H9 (cell line): ENCODE measurements at regions not wholly inside any gene's neighbourhood (a gene's known extent, or its start where the extent isn't known, plus 50 kb on each side); places are given as distances from the start of the nearest gene placed in this dataset.

Experiments
- DNase-seq: peaks from one replicate; pipeline ENCODE4 v3.0.0-alpha.2; 2017
- H2AFZ ChIP-seq: one replicate; pipeline ENCODE4 v1.6.1; 2013; ENCODE audit warnings: mild to moderate bottlenecking, low read length, control low read depth, moderate library complexity
- H2AK5ac ChIP-seq: 2 replicates; pipeline ENCODE4 v1.6.1; 2013; ENCODE audit warnings: low read length, control low read depth, mixed read lengths; ENCODE audit not compliant: insufficient read length
- H2BK120ac ChIP-seq: one replicate; pipeline ENCODE4 v1.6.1; 2013; ENCODE audit warnings: low read depth, mild to moderate bottlenecking, low read length, control low read depth, inconsistent platforms; ENCODE audit not compliant: poor library complexity, severe bottlenecking
- H2BK12ac ChIP-seq: 2 replicates; pipeline ENCODE4 v1.6.1; 2013; ENCODE audit warnings: low read length, control low read depth, mixed read lengths, low read depth; ENCODE audit not compliant: insufficient read length
- H2BK15ac ChIP-seq: 2 replicates; pipeline ENCODE4 v1.6.1; 2013; ENCODE audit warnings: low read depth, low read length, control low read depth
- H2BK20ac ChIP-seq: one replicate; pipeline ENCODE4 v1.6.1; 2013; ENCODE audit warnings: low read depth, mild to moderate bottlenecking, low read length, control low read depth, inconsistent platforms; ENCODE audit not compliant: poor library complexity, severe bottlenecking
- H2BK5ac ChIP-seq: 2 replicates; pipeline ENCODE4 v1.6.1; 2013; ENCODE audit warnings: low read length, control low read depth, mixed read lengths; ENCODE audit not compliant: insufficient read length
- H3K14ac ChIP-seq: 2 replicates; pipeline ENCODE4 v1.6.1; 2013; ENCODE audit warnings: low read length, control low read depth; ENCODE audit not compliant: insufficient read depth
- H3K18ac ChIP-seq: 2 replicates; pipeline ENCODE4 v1.6.1; 2013; ENCODE audit warnings: low read depth, mild to moderate bottlenecking, mixed read lengths, low read length, control low read depth; ENCODE audit not compliant: insufficient read length
- H3K23ac ChIP-seq: 2 replicates; pipeline ENCODE4 v1.6.1; 2013; ENCODE audit warnings: low read length, control low read depth, mixed read lengths, low read depth; ENCODE audit not compliant: insufficient read length
- H3K23me2 ChIP-seq: 2 replicates; pipeline ENCODE4 v1.6.1; 2013; ENCODE audit warnings: low read depth, mild to moderate bottlenecking, mixed read lengths, low read length, control low read depth; ENCODE audit not compliant: insufficient read length, poor library complexity, severe bottlenecking
- H3K27ac ChIP-seq: 2 replicates; pipeline ENCODE4 v1.5.1; 2013; ENCODE audit warnings: low read length, control low read depth, mixed read lengths, low read depth; ENCODE audit not compliant: insufficient read length
- H3K27me3 ChIP-seq: 2 replicates; pipeline ENCODE4 v1.6.1; 2013; ENCODE audit warnings: low read length, control low read depth, inconsistent platforms; ENCODE audit not compliant: insufficient read depth
- H3K4ac ChIP-seq: 2 replicates; pipeline ENCODE4 v1.6.1; 2013; ENCODE audit warnings: low read depth, mild to moderate bottlenecking, control low read depth, inconsistent platforms, low read length, moderate library complexity
- H3K4me1 ChIP-seq: 2 replicates; pipeline ENCODE4 v1.6.1; 2013; ENCODE audit warnings: low read length, control low read depth, inconsistent platforms; ENCODE audit not compliant: insufficient read depth
- H3K4me2 ChIP-seq: 2 replicates; pipeline ENCODE4 v1.6.1; 2013; ENCODE audit warnings: low read length, control low read depth, mixed read lengths; ENCODE audit not compliant: insufficient read length, insufficient read depth
- H3K56ac ChIP-seq: 2 replicates; pipeline ENCODE4 v1.6.1; 2013; ENCODE audit warnings: low read depth, mild to moderate bottlenecking, mixed read lengths, low read length, control low read depth; ENCODE audit not compliant: insufficient read length
- H3K79me1 ChIP-seq: 2 replicates; pipeline ENCODE4 v1.6.1; 2013; ENCODE audit warnings: low read depth, mild to moderate bottlenecking, moderate library complexity, low read length, control low read depth, inconsistent platforms; ENCODE audit not compliant: insufficient read depth, poor library complexity, severe bottlenecking
- H3K79me2 ChIP-seq: 2 replicates; pipeline ENCODE4 v1.6.1; 2013; ENCODE audit warnings: low read length, control low read depth, inconsistent platforms; ENCODE audit not compliant: insufficient read depth
- H3K9ac ChIP-seq: 2 replicates; pipeline ENCODE4 v1.6.1; 2013; ENCODE audit warnings: low read length, control low read depth, mixed read lengths; ENCODE audit not compliant: insufficient read length; ENCODE audit errors: extremely low read depth
- H3K9me3 ChIP-seq: one replicate; pipeline ENCODE4 v1.6.1; 2013; ENCODE audit warnings: low read depth, low read length, inconsistent platforms; ENCODE audit not compliant: control insufficient read depth
- H3T11ph ChIP-seq: one replicate; pipeline ENCODE4 v1.6.1; 2013; ENCODE audit warnings: mild to moderate bottlenecking, low read length, control low read depth, inconsistent platforms
- H4K20me1 ChIP-seq: one replicate; pipeline ENCODE4 v1.6.1; 2013; ENCODE audit not compliant: control insufficient read depth, insufficient read length, insufficient read depth
- H4K5ac ChIP-seq: 2 replicates; pipeline ENCODE4 v1.6.1; 2013; ENCODE audit warnings: low read depth, mild to moderate bottlenecking, mixed read lengths, low read length, control low read depth; ENCODE audit not compliant: insufficient read length
- H4K8ac ChIP-seq: replicated peaks from 2 replicates; pipeline ENCODE4 v1.6.1; 2013; ENCODE audit warnings: low read length, control low read depth, mixed read lengths, low read depth; ENCODE audit not compliant: insufficient read length
- H4K91ac ChIP-seq: 2 replicates; pipeline ENCODE4 v1.6.1; 2013; ENCODE audit warnings: low read depth, mild to moderate bottlenecking, moderate library complexity, mixed read lengths, low read length, control low read depth; ENCODE audit not compliant: insufficient read length
- H3K27ac Mint-ChIP-seq, 3 experiments: 2 replicates in 2 of 3; 3 replicates in 1 of 3; pipeline ENCODE4 v1.8.0; 2020 to 2021; ENCODE audit warnings: mixed read lengths in 3 of 3, mild to moderate bottlenecking in 1 of 3, moderate library complexity in 1 of 3
- H3K27me3 Mint-ChIP-seq: 2 replicates; pipeline ENCODE4 v1.8.0; 2021; ENCODE audit warnings: low read depth, mild to moderate bottlenecking, moderate library complexity, mixed read lengths
- H3K36me3 Mint-ChIP-seq, 3 experiments: 2 replicates in 2 of 3; 3 replicates in 1 of 3; pipeline ENCODE4 v1.8.0; 2020 to 2021; ENCODE audit warnings: low read depth in 3 of 3, mixed read lengths in 3 of 3; ENCODE audit not compliant: insufficient read depth in 1 of 3
- H3K4me1 Mint-ChIP-seq, 2 experiments: 2 replicates each; pipeline ENCODE4 v1.8.0; 2020; ENCODE audit warnings: mixed read lengths in 2 of 2
- H3K4me3 Mint-ChIP-seq, 2 experiments: 2 replicates in 1 of 2; 3 replicates in 1 of 2; pipeline ENCODE4 v1.8.0; 2020 to 2021; ENCODE audit warnings: mild to moderate bottlenecking in 2 of 2, mixed read lengths in 2 of 2, moderate library complexity in 1 of 2
- H3K9me3 Mint-ChIP-seq, 2 experiments: 2 replicates in 1 of 2; 3 replicates in 1 of 2; pipeline ENCODE4 v1.8.0; 2020; ENCODE audit warnings: mild to moderate bottlenecking in 2 of 2, mixed read lengths in 2 of 2, moderate library complexity in 1 of 2
- WGBS: extraction: QIAGEN DNeasy Blood & Tissue Kit; methylation state at CpG from one replicate; pipeline ENCODE4 v1.1.7; 2013; ENCODE audit warnings: missing lambda C conversion rate, low lambda C conversion rate, mixed read lengths; ENCODE audit not compliant: insufficient read length; ENCODE audit errors: extremely low coverage; 5-methylcytosine and 5-hydroxymethylcytosine counted together
- TF ChIP-seq, protein P1 (sequence below): fragments of 200-600 bp; sonication (generic); conservative IDR thresholded peaks from 3 replicates; pipeline ENCODE4 v1.8.0; 2021; ENCODE audit warnings: antibody characterized with exemption, mild to moderate bottlenecking

DNA sequence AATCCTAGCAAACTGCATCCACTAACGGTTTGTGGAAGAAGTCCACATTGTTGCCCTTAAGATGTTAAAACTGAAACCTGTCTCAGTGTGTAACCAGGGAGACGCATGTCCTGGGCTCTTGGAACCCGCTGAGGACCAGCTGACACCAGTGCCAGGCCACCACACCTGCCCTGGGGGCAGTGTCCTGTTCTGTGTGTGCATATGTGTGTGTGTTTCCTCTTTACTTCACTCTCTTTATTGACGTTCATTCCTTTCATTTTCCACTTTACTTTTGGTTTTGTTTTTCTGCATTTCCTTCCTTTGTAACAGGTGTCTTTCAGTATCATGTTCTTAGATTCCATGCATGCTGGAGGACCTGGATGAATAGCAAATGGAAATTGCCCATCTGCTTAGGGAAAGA, 83.8 kb downstream of the TEX36 start:
- no peak overlapping the region for H3K4me3 Mint-ChIP-seq
- no peaks in the 10 kb centered on the region for H4K20me1 ChIP-seq
- H3K27me3 ChIP-seq, result no peaks in the 10 kb centered on the region

More for the DNA sequence above, 83.8 kb downstream of the TEX36 start:
- no peak overlapping the region for H2BK15ac ChIP-seq
- H3K4me1 ChIP-seq, result no peaks in the 10 kb centered on the region
- no peak overlapping the region for H3K9ac ChIP-seq
- H4K91ac ChIP-seq, result no peak overlapping the region
- H4K8ac ChIP-seq, result no peak overlapping the region
- no peak overlapping the region for H2BK12ac ChIP-seq
- no peak overlapping the region for H3K27ac ChIP-seq
- H3K56ac ChIP-seq, result no peak overlapping the region
- no peak overlapping the region for H2BK5ac ChIP-seq
- no peaks in the 10 kb centered on the region for H3K79me2 ChIP-seq
- H3K14ac ChIP-seq, result no peak overlapping the region
- no peaks in the 10 kb centered on the region for H3K9me3 ChIP-seq
- H3K23me2 ChIP-seq, result no peaks in the 10 kb centered on the region
- no peak overlapping the region for H3K4me2 ChIP-seq
- no peaks in the 10 kb centered on the region for H3K79me1 ChIP-seq
- Mint-ChIP-seq H3K27ac (no peak overlapping the region), H3K9me3 (peaks cover 19 to 25% of the 10 kb centered on the region in 2 experiments), H3K4me1 (no peaks in the 10 kb centered on the region), H3K36me3 (peaks cover 0 to 21% (median 0%) of the 10 kb centered on the region in 3 experiments; a peak in 5 of 7 replicates), H3K27me3 (no peaks in the 10 kb centered on the region; the same call in 1 of the 2 replicates)
- DNase-seq, result no peak
- no peak overlapping the region for H3K4ac ChIP-seq
- H2BK120ac ChIP-seq, result no peak overlapping the region
- no peak overlapping the region for H2BK20ac ChIP-seq
- H4K5ac ChIP-seq, result no peak overlapping the region
- H3K23ac ChIP-seq, result no peak overlapping the region
- H2AK5ac ChIP-seq, result no peak overlapping the region
- TF ChIP-seq, protein P1, sequence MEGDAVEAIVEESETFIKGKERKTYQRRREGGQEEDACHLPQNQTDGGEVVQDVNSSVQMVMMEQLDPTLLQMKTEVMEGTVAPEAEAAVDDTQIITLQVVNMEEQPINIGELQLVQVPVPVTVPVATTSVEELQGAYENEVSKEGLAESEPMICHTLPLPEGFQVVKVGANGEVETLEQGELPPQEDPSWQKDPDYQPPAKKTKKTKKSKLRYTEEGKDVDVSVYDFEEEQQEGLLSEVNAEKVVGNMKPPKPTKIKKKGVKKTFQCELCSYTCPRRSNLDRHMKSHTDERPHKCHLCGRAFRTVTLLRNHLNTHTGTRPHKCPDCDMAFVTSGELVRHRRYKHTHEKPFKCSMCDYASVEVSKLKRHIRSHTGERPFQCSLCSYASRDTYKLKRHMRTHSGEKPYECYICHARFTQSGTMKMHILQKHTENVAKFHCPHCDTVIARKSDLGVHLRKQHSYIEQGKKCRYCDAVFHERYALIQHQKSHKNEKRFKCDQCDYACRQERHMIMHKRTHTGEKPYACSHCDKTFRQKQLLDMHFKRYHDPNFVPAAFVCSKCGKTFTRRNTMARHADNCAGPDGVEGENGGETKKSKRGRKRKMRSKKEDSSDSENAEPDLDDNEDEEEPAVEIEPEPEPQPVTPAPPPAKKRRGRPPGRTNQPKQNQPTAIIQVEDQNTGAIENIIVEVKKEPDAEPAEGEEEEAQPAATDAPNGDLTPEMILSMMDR, result no peak
- WGBS, result no CpG with 5 or more reads among the region's 4 CpGs
- no peak overlapping the region for H2AFZ ChIP-seq
- no peak overlapping the region for H3K18ac ChIP-seq
- H3T11ph ChIP-seq, result no peak overlapping the region
